Fibroblast of gingiva (primary cell): ENCODE measurements at regions not wholly inside any gene's neighbourhood (a gene's known extent, or its start where the extent isn't known, plus 50 kb on each side); places are given as distances from the start of the nearest gene placed in this dataset.
A peak's percentile ranks its signal among the peaks of the same experiment; 100 is the strongest.

ENCODE experiments used
- DNase-seq: peaks from one replicate; pipeline ENCODE4 v3.0.0-alpha.2; 2011; ENCODE audit warnings: low read depth

DNA sequence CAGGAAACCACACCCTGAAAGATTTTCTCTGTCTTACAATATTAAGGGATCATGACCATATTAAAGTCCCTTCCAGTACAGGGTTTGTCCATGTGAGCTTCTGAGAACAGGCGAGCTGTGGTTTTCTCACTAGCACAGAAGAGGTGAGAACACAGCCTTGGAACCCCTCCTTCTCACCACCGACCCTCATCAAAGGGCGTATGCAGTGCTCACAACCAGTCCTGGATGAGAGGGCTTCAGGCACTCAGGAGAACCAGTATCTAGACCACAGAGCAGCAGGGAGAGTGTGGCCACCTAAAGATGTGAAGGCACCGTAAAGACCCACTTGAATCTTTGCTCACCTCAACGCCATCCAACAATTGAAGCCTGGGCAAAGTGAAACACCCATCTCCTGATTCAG, 397.0 kb downstream of the ETS1 start:
- DNase-seq, result no peak

DNA sequence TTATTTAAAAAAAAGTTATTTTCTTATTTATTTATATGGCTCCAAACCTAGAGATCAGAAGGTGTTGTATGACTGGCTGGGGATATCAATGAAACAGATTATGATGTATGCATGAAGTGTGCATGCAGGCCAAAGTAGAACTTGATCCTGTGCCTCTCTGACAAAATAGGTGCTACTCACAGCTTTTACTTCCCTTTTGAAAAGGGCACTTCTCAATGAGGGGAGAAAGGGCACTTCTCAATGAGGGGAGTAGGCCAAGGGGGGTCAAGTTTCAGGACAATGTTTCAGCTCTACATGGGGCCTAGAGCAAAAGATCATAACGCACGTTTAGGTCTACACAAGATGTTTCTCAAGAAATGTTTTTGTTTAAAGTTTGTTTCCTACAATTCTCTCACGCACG, 397.5 kb downstream of the ETS1 start:
- DNase-seq, result no peak

DNA sequence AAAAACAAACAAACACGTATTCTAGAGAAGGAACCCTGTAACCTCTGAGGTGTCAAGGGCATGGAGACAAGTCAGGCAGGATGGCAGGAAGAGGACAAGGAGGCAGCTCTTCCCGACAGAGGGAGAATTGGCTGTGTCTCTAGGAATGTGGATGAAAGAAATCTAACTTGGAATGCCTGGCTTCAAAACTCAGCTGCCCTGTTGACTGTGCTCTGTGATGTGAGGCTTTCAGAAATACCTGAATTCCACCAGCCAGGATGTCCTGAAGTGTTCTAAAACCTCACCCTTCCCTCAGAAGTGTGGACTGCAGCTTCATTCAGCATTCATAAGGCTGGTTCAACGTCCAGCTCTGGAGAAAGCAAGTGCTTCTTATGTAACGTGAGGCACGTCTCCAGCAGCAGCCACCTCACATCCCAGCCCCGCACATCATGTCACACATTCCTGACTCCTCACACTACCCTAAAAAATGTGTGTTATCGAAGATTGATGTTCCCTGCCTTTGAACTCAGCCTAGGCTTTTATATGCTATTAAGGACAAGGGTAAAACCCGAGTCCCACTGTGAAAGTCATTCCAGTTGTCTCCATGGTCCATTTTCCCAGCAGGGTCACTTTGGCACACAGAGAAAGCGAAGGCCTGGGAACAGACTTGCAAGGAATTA, 398.9 kb downstream of the ETS1 start:
- no peak for DNase-seq

DNA sequence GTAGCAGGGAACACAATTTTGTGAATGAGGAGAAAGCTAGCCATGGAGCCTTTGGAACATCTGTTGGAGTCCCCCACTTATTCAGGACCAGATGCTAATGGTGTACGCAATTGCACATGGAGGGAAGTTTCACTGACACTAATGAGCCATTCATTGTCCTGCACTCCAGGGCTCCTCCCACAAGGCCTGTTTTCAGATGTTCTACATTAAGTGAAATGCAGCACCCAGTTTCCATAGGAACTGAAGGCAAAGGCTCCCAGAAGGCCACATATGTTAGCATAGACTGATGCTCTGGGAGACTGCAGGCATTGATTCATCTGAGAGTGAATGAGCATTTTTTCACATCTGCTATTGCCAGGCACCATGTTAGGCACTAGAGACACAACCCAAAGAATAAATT, 399.5 kb downstream of the ETS1 start:
- DNase-seq, result peak; percentile 89

DNA sequence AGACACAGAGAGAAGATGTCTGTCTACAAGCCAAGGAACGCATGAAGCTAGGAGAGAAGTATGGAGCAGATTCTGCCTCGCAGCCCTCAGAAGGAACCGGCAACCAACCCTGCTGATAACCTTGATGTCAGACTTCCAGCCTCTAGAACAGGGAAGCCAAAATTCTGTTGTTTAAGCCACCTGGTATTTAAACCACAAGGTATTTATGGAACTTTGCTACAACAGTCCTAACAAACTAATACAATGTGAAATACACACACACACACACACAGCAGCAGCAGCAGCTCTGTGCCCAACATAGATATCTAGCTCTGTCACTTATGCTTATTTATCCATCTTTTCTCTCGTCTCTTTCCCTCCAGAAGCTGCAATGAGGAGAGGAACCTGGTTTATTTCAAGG, 400.0 kb downstream of the ETS1 start:
- DNase-seq, result no peak

DNA sequence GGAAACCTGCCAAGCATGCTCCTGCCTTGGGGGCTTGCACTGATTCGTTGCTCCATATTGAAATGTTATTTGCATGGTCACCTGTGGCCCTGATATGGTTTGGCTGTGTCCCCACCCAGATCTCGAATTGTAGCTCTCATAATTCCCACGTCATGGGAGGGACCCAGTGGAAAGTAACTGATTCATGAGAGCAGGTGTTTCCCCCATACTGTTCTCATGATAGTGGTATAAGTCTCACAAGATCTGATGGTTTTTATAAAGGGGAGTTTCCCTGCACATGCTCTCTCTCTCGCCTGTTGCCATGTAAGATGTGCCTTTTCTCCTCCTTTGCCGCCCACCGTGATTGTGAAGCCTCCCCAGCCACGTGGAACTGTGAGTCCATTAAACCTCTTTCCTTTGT, 402.4 kb downstream of the ETS1 start:
- DNase-seq, result no peak

DNA sequence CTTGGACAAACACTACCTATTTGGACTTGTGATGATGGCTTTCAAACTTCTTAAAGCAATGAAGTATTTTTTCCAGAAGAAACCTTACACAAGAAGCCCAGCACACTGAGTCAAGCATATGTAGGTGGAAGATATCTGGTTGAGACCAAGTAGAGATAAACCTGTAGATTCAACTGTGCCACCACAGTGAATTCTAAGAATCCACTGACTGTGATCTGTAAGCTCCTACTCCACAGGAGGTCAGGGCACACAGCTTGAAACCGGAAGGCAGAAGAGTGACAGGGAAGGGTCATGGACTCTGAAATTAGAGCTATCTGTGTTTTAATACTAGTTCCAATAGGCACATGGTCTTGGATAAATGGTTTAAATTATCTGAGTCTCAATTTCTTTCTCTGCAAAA, 404.5 kb downstream of the ETS1 start:
- no peak for DNase-seq

DNA sequence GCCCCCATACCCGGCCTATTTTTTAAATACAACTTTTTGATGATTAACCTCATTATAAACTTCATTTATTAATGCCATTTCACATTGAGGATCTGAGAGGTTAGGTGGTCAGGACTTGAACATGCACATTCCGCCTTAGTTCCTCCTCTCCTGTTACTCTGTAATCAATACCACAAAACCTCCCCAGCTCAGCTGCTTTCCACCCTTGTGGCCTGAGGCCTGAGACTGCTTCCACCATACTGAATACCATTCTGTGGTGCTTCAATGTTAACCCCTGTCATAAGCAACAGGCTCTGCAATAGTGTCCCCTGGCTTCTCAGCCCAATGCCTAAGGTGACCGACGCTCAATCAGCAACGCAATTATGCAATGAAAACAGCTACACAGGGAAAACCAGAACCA, 405.4 kb downstream of the ETS1 start:
- no peak for DNase-seq

DNA sequence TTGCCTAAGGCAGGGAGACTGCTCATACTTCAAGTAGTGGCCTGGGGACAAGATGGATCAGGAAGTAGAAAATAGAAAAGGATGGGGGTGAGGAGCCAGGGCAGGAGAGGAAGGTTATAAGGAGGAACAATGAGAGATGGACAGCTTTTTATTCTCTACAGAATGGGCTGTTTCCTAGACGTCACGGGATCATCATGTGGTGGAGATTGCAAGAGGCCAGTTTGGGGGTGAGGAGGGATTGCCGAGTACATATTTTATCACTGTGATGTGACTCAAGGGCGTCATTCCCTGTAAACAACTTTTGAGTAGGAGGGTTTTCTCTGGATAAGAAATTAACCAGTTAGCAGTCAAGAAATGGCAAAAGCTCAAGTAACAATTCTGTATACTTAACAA, 406.3 kb downstream of the ETS1 start:
- DNase-seq, result no peak

DNA sequence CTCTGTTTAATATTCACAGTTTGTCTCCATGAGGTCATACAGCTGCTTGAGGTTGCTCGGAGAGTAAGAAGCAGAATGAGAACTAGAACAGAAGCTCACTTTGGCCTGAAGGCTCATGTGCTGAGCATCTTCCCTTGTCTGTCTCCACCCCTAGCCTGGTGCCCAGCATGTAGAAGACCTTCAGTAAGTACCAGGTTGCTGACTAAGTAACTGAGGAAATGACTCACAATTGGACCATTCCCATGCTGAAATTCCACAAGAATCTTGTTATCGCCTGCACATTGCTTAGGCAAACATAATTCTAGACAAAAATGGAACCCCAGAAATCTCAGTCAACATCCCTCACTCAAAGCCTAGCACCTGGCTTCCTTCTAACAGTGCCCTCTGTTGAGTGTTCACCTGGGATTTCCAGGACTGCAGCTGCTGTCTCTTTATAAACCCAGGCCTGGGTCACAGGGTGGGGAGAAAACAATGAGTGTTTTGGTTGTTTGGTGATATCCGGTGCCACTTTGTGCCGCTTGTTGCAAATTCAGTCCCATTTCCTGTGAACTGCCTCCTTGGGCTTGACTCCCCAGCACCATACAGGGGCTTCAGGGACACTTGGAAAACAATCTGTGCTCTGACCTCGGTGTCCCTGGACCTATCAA, 406.8 kb downstream of the ETS1 start:
- DNase-seq, result peak; percentile 68

DNA sequence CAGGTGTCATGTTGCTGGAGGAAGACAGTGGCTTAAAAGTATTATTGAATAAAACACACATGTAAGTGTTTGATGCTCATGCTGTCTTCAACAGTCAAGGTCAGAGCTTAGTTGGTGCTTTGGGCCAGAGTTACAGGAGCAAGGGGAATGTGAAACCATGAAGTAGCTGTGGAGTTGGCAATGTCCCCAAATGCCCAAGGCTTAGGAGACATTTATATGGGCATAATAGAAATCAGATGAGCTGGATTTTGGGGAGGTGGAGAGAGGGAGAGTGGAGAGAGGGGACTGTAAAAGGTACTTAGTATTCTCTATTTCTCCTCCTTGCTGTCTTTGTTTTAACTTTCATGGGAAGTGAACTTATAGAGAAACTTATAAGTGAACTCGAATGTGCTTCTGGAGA, 407.8 kb downstream of the ETS1 start:
- DNase-seq, result peak; percentile 33

DNA sequence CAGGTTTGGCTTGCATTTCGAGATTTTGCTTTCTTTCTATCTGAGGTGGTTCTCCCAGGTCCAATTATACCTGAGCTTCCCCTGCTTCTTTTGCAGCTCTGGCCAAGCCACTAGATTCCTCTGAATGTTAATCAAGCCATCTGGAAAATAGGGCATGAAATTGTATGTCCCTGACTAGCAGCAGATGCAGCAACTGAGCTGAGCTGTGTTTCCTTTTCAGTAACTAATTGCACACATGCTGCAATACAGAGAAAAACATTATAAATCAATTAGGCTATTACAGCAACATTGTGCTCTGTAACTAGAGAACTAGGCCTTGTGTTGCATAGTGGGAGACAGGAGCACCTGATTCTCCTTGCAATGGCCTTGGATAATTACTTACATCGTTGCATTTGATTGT, 408.3 kb downstream of the ETS1 start:
- peak; percentile 73 for DNase-seq

DNA sequence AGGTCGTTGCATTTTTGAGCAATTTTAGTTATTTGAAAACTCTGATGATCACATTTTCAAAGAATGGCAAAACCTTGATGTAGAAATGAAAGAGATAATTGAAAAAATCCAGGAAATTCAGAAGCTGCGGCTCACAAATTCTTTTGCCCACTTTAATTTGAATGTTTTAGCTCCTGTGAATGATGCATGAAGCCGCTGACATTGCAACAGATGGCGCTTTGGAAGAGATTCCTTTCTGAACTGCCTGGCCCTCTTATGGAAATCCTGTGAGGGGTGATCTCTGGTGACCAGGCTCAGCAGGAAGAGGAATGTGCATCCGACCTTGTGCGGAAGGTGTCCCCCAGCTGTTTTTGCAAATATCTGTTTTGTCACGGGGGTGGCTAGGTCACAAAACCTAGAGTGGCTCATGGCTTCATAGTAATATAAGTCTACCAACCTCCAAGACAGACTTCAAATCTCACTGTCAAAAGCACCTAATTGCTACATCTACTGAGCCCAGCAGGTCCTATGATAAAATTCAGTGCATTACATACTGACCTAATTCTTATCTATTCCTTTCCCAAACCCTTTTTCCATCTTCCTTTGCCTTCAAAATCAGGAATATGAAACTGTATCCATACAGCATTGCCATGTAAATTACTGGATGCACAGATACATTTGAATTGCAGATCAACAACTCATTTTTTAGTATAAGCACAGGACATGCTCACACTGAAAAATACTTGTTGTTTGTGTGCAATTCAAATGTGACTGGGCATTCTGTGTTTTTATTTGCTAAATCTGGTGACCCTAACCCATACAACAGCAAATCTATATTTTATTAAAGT, 412.7 kb downstream of the ETS1 start:
- DNase-seq, result peak; percentile 72

DNA sequence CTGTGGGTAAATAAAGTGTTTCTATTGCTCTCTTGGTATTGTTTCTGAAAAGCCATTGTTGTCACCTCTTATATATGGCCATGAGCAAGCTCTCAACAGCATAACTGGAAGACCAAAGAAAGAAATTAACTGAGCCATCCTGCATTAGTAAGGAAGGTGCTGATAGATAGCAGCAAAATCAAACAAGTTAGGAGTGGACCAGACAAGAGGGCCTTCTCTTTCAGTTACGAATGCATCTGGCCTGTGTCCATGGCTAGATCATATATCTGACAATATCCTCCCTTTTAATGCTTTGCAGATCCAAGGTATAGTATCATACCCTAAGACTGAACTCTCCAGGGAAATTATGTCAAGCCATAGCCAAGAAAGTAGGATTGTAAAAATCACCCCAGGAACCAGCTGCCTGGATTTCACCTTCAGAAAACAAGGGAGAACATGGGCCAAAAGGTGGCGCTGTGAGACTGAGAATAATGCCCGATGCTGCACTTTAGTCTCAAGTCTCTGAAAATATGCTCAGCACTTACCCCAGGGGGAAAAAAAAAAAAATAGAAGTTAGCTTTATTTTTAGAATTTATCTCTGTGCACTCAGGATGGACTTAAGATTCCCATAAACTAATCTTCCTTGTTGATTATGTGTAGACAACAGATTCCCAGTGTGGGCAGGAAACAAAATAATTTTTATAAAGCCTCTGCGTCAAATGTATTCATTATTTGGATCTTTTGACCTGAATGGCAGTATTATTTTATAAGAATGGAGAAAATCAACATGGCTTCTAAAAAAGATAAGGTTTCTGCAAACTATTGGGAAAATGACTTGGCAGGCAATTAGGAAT, 415.1 kb downstream of the ETS1 start:
- peak; percentile 80 for DNase-seq

DNA sequence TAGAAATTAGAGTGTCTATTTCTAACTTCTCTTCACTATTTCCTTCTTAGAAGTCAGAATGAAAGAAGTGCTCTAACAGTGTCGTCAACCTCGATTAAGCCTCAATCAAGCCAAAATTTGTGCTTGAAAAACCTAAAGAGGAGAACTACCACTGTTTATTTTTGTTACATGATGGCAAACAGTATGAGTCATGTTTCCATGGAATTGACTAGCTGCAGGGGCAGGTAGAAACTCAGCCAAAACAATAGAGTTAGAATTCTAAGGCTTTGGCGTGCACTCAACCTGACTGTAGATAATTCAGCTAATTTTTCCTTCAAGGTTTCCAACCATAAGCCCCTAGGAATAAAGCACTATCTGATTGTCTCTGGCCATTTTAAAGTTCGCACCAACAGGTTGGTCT, 415.9 kb downstream of the ETS1 start:
- DNase-seq, result no peak

DNA sequence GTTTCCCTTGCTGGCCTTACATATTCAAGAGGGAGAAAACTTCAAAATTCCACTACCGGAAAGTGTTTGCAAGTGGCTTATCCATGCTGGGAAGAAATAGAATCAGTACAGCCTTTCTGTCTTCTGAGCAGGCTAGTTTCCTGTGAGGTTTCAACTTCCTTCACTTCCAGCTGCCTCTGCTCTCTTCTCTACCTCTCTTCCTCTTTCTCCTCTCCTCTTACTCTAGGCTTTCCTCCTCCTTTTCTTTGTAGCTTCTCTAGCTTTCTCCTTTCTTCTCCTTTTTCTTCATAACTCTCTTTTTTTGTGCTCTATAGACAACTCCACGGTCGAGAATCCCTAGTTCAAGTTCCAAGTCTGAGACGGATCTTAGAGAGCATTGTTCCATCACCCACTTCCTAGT, 421.8 kb downstream of the ETS1 start:
- no peak for DNase-seq

DNA sequence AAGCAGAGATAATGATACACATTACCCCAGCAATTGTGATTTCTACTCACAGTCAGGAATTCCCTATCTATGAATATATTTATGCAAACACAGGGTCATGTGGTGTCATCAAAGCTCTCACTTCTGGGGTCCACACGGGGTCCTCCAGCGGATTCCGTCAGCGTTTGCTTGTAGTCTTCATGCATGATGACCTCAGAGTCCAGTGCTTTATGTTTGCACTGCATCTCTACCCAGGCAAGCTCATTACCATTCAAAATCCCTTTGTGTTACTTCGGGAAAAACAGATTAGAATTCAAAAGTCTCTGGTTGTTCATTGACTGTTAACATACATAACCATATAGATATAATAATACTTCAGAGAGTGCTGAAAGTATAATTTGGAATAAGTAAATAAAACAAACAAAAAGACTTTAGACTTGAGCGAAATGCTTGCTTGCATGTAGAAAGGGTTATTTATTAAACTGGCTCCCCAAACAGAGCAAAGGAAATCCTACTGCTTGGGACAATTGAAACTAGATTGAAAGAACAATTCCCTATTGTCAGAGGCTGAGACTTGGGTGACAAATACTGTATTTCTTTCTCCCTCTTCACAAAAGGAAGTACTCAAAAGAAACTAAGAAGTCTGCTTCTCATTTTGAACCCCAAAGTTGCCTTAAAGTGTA, 423.1 kb downstream of the ETS1 start:
- DNase-seq, result no peak

DNA sequence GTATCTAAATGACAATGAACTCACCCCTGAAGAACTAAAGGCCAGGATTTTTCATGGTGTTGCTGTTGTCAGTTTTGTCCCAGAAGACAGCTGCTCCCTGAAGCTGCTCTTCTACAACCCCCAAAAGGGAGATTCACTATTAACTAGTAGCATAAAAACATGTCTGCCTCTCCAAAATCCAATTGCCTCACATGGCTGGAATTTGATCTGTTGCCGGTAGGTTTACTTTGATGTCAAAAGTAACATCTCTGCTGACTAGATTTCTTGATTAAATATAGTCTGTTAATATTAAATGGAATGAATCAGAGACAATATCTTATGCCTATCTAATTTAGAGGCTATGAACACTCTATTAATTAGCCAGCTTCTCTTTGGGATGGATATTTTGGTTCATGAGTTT, 425.4 kb downstream of the ETS1 start:
- no peak for DNase-seq

DNA sequence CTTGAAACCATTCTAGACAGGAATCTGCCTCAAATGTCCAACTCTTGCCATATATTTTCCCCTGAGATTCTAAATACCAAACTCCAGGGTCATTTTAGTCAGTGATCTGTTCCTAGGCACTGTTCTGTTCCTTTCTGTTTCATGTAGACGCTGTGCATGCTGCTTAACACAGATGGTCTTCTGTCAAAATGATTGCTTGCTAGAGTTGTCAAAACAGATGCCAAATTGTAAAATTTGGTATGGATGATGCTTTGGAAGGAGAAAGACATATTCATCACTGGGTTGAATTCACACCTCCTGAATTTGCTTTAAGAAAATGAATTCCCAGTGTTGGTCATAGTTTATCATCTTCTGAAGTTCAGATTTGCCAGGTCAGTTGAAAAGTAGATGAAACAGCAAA, 425.9 kb downstream of the ETS1 start:
- no peak for DNase-seq

DNA sequence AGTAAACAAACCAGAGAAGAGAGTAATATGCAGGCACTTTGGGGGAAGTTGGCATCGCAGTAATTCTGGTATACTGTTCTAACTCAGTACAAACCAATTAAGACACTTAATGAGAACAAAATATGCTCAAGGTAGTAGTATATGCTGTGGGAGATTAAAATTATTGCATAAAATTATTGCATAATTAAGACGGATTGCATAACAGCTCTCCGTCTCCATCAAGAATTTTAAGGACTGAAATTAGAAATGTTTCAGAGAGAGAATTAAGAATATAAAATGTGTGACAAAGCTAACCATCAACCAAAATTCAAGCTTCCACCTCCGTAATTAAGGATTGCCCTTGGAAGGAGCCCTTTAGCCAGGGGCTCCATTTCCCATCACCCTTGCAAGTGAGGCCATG, 428.5 kb downstream of the ETS1 start:
- DNase-seq, result no peak

DNA sequence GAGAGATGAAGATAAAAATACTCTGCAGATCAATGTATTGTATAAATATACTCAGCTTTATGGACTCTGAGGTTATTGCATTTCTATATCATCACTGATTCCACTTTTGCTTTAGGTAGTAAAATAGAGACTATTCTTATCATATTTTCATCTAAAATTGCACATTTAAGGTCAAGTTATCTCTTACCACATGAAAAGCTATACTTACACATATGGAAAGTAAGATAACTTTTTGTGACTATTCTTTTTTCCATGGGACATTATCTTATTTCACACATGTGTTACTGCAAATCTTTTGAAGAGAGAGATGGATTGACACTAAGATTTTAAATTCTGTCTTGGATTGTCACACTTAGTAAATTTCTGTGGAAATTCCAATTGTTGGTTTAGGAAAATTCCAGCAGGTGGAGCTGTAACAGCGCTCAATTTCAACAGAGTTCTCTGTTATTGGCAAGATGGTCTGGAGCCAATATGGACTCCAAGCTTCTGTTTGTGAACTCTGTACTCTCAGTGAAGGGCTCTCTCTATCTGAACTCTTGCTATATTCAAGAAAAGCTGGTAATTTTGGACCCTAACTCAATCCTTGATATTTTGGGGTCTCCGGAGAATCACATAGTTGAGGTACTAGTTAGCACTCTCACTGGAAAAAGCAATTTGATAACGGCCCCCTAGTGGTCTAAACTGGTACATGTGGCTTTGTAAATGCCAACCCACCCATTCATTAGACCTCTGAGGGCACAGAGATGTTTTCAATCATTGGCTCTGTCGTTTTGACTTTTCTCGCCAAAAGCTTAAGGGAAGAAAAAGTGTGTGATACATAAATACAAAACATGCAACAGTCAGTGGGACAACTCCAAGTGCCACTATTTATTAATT, 429.7 kb downstream of the ETS1 start:
- DNase-seq, result peak; percentile 63
